PC-9 (cell line): ENCODE measurements at regions not wholly inside any gene's neighbourhood (a gene's known extent, or its start where the extent isn't known, plus 50 kb on each side); places are given as distances from the start of the nearest gene placed in this dataset.
A peak's percentile ranks its signal among the peaks of the same experiment; 100 is the strongest.

Experiments
- BruUV-seq: library from RNA; stranded (reverse); fragments of 400-500 nt; replicated peaks from 2 replicates; lab custom pipeline; 2021; lab: Mats Ljungman, UMichigan
- CTCF ChIA-PET: fragments of 300-600 bp; sonication (Branson Sonifier 250); formaldehyde crosslinking; loops from one replicate; lab custom pipeline; 2022; ENCODE audit warnings: antibody characterized with exemption; lab: Charles Lee
- POLR2A ChIA-PET: fragments of 300-600 bp; sonication (Branson Sonifier 250); formaldehyde crosslinking; loops from one replicate; lab custom pipeline; 2022; ENCODE audit warnings: antibody characterized with exemption; ENCODE audit not compliant: unreplicated experiment; lab: Charles Lee
- DNase-seq, 2 experiments: peaks; one replicate each; pipeline versions ENCODE4 v3.0.0 to v3.0.0-alpha.2; 2015 to 2022; ENCODE audit warnings: mixed read lengths in 1 of 2
- H2AFZ ChIP-seq: fragments of 200-600 bp; sonication (generic); 2 replicates; pipeline ENCODE4 v1.8.1; 2017; ENCODE audit warnings: antibody characterized with exemption
- H3F3A ChIP-seq: fragments of 200-600 bp; sonication (generic); 2 replicates; pipeline ENCODE4 v1.8.1; 2017; ENCODE audit warnings: antibody characterized with exemption, mild to moderate bottlenecking, low read depth; ENCODE audit not compliant: insufficient read depth
- H3K27ac ChIP-seq: fragments of 200-600 bp; sonication (generic); 2 replicates; pipeline ENCODE4 v1.6.1; 2016; ENCODE audit warnings: mixed run types
- H3K27me3 ChIP-seq: fragments of 200-600 bp; sonication (generic); 2 replicates; pipeline ENCODE4 v1.6.1; 2016; ENCODE audit warnings: low read depth, mixed run types; ENCODE audit not compliant: insufficient read depth
- H3K36me3 ChIP-seq: fragments of 200-600 bp; sonication (generic); 2 replicates; pipeline ENCODE4 v1.6.1; 2016; ENCODE audit warnings: low read depth, mixed run types
- H3K4me1 ChIP-seq: fragments of 200-600 bp; sonication (generic); replicated peaks from 2 replicates; pipeline ENCODE4 v1.6.1; 2016; ENCODE audit warnings: mixed run types; ENCODE audit not compliant: insufficient read depth
- H3K4me2 ChIP-seq: fragments of 200-600 bp; sonication (generic); 2 replicates; pipeline ENCODE4 v1.6.1; 2017; ENCODE audit warnings: mixed run types
- H3K4me3 ChIP-seq: fragments of 200-600 bp; sonication (generic); 2 replicates; pipeline ENCODE4 v1.6.1; 2016; ENCODE audit warnings: mixed run types
- H3K79me2 ChIP-seq: fragments of 200-600 bp; sonication (generic); 2 replicates; pipeline ENCODE4 v1.6.1; 2017; ENCODE audit warnings: low read depth, mixed run types
- H3K9me2 ChIP-seq: fragments of 200-600 bp; sonication (generic); 2 replicates; pipeline ENCODE4 v1.8.1; 2017; ENCODE audit warnings: mild to moderate bottlenecking; ENCODE audit not compliant: insufficient read depth
- H3K9me3 ChIP-seq: fragments of 200-600 bp; sonication (generic); 2 replicates; pipeline ENCODE4 v1.8.1; 2016; ENCODE audit warnings: low read depth; ENCODE audit not compliant: insufficient read depth
- H4K20me1 ChIP-seq: fragments of 200-600 bp; sonication (generic); 2 replicates; pipeline ENCODE4 v1.8.1; 2017; ENCODE audit not compliant: insufficient read depth
- EZH2 ChIP-seq: fragments of 200-600 bp; sonication (generic); IDR thresholded peaks from 2 replicates; pipeline ENCODE4 v1.8.0; 2017; ENCODE audit warnings: antibody characterized with exemption, low read depth
- intact Hi-C: fragments of 100-400 bp; cut with micrococcal nuclease; formaldehyde crosslinking; loops from one replicate; pipeline ENCODE4 v1.10.0; 2022; ENCODE audit not compliant: unreplicated experiment
- TF ChIP-seq, protein P1 (sequence below): fragments of 200-600 bp; sonication (generic); conservative IDR thresholded peaks from 2 replicates; pipeline ENCODE4 v1.6.1; 2017; ENCODE audit warnings: mixed run types, antibody characterized with exemption, mild to moderate bottlenecking, moderate library complexity

DNA sequence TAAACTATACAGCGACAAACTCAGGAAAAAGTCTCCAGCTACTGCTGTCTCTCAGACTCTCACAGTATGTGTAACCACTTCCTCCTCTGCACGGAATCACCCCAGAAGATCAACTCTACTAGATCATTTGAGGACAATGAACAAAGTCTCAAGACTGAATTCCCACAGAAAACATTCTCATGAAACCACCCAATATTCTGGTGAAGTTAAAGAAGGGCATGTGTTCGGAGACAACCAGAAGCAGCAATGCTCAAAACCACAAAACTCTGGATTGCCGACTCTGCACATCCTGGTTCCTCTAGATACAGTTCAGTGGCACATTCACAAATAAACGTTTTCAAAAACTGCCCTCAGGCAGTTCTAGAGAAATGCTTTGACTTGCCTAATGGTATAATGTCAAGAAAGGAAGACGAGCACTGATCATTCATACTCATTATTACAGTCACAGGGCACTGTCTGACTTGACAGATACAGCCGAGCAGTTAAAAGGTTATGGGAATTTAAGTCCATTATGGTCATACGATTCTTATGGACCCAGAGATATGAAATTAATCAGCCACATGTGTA lies 91.9 kb upstream of the STK17B start:
- Histone ChIP-seq H2AFZ (no peak overlapping the region; the same call in 1 of the 2 replicates), H3K27me3 (no peaks in the 10 kb centered on the region), H4K20me1 (no peaks in the 10 kb centered on the region), H3K9me2 (no peaks in the 10 kb centered on the region), H3K79me2 (no peaks in the 10 kb centered on the region), H3K27ac (no peak overlapping the region), H3F3A (peaks cover 6% of the 10 kb centered on the region; the same call in 1 of the 2 replicates), H3K4me3 (no peak overlapping the region), H3K36me3 (no peaks in the 10 kb centered on the region), H3K4me1 (peaks cover 25% of the 10 kb centered on the region), H3K4me2 (no peak overlapping the region), H3K9me3 (no peaks in the 10 kb centered on the region)
- no TSS peak for BruUV-seq
- ChIA-PET CTCF (no interaction called here), POLR2A (interaction anchor here (0.5 kb wide), 1 partner anchor 97 kb away, joined by 5 read pairs; no protein-coding TSS in a partner anchor)
- TF ChIP-seq, protein P1, sequence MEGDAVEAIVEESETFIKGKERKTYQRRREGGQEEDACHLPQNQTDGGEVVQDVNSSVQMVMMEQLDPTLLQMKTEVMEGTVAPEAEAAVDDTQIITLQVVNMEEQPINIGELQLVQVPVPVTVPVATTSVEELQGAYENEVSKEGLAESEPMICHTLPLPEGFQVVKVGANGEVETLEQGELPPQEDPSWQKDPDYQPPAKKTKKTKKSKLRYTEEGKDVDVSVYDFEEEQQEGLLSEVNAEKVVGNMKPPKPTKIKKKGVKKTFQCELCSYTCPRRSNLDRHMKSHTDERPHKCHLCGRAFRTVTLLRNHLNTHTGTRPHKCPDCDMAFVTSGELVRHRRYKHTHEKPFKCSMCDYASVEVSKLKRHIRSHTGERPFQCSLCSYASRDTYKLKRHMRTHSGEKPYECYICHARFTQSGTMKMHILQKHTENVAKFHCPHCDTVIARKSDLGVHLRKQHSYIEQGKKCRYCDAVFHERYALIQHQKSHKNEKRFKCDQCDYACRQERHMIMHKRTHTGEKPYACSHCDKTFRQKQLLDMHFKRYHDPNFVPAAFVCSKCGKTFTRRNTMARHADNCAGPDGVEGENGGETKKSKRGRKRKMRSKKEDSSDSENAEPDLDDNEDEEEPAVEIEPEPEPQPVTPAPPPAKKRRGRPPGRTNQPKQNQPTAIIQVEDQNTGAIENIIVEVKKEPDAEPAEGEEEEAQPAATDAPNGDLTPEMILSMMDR = no peak
- no peak for TF ChIP-seq EZH2
- DNase-seq = peak in 1 of 2 experiments; percentile 43
- intact Hi-C loops = loop anchor here (1.0 kb wide), 1 partner anchor 30 kb away; no protein-coding TSS in a partner anchor

DNA sequence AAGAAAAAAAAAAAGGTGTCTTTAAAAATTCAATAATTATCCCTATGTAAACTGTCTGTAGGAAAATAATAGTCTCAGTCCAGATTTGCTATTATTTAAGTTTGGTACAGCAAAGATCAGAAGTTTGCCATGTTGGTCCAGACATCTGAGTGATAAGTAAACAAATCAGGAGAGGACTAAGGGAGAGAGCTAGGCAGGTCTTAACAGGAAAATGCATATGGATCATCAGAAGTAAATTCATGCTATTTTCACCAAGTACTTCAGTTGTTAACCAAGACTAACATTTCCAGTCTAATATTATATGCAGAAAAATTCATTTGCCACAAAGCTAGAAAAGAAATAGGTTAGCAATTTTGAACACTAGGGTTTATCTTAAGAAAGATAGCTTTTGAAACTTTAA lies 95.0 kb upstream of the STK17B start:
- Histone ChIP-seq H3K4me3 (no peak overlapping the region), H3K27ac (no peak overlapping the region), H3F3A (peaks cover 11% of the 10 kb centered on the region; the same call in 1 of the 2 replicates), H3K4me2 (no peak overlapping the region), H3K79me2 (no peaks in the 10 kb centered on the region), H3K36me3 (no peaks in the 10 kb centered on the region), H2AFZ (no peak overlapping the region), H3K4me1 (peaks cover 34% of the 10 kb centered on the region), H3K9me3 (no peaks in the 10 kb centered on the region), H3K9me2 (no peaks in the 10 kb centered on the region), H4K20me1 (no peaks in the 10 kb centered on the region), H3K27me3 (no peaks in the 10 kb centered on the region)
- CTCF ChIA-PET = interaction anchor here (0.6 kb wide), 1 partner anchor 132 kb away, joined by 4 read pairs; no protein-coding TSS in a partner anchor
- no TSS peak for BruUV-seq
- DNase-seq = no peak
- no peak for TF ChIP-seq EZH2
- TF ChIP-seq, protein P1 = no peak
- POLR2A ChIA-PET = no interaction called here
- intact Hi-C loops = no loop called here

DNA sequence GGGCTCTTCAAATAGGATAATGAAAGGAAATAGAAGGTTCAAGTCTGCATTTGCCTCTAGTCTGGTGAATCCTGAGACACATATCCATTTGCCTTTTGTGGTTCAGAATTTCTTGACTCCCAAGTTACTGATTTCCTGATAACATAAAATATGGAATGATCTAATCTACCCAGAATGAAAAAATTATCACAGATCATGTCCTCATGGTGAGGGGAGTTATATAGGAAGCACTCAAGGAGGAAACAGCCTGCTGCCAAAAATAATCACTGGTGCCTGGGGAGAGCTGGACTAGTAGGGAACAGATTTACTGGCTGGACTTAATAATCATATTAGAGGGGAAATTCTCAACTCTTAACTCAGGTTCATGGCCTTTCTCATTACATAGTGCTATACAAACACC lies 95.5 kb upstream of the STK17B start:
- no peaks in the 10 kb centered on the region for H3K36me3 ChIP-seq
- no peak for TF ChIP-seq EZH2
- TF ChIP-seq, protein P1 = no peak
- no peak overlapping the region for H3K27ac ChIP-seq
- no peaks in the 10 kb centered on the region for H4K20me1 ChIP-seq
- no peaks in the 10 kb centered on the region for H3K9me3 ChIP-seq
- H3K4me3 ChIP-seq = no peak overlapping the region
- intact Hi-C loops = no loop called here
- H3K79me2 ChIP-seq = no peaks in the 10 kb centered on the region
- ChIA-PET POLR2A (no interaction called here), CTCF (no interaction called here)
- no peak overlapping the region for H2AFZ ChIP-seq
- no peaks in the 10 kb centered on the region for H3K27me3 ChIP-seq
- DNase-seq = no peak
- H3K4me2 ChIP-seq = no peak overlapping the region
- BruUV-seq = no TSS peak
- H3K4me1 ChIP-seq = peaks cover 34% of the 10 kb centered on the region
- H3F3A ChIP-seq = peaks cover 11% of the 10 kb centered on the region; the same call in 1 of the 2 replicates
- H3K9me2 ChIP-seq = no peaks in the 10 kb centered on the region
